LoVo (cell line): ENCODE measurements at regions not wholly inside any gene's neighbourhood (a gene's known extent, or its start where the extent isn't known, plus 50 kb on each side); places are given as distances from the start of the nearest gene placed in this dataset.

Experiments
- DNase-seq: peaks from one replicate; pipeline ENCODE4 v3.0.0-alpha.2; 2016; ENCODE audit warnings: low spot score

DNA sequence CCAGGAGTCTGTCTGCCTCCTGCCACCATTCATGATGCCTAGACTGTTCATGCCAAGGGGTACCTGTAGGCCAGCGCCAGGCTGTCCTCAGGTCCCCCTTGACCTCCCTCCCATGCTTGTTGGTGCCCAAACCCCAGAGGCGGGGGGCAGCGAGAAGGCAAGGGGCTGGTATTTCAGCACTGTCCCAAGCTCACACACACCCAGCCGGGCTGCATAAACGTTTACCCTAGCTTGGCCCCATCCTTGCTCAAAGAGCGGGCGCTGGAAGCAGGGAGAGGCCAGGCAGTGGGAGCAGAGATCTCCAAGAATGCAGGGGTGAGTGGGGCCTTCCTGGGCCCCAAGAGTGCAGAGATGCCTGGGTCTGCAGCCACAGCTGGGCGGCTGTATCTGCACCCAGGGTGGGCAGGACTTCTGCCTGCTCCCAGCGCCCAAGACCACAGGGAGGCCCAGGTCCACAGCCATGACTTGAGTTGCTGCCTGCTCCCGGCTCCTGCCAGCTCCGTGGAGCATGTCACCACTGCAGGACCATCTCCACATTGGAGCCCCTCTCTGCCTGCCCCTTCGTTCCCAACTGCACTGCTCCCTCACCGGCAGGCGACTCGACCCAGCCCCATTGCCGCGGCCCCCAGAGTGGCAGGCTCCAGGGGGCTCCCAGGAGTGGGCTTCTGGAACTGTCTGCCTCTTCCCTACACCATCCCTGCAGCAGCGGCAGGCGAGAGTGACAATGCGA, 616.6 kb downstream of the METTL4 start:
- no peak for DNase-seq

DNA sequence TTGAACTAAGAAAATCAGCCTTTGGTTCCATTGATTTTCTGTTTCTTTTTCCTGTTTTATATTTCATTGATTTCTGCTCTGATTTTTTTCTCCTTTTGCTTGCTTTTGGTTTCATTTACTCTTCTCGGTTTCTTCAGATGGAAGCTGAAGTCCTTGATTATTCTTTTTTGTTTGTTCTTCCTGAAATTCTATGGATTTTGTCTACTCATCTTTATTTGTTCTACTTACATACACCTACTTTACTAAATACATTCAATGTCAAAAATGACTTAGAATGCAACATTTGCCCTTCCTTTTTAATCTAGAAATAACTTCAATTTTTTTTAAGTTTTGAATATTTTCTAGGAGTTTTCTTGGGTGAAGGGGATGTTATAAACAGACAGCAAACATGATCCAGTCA, 612.5 kb downstream of the METTL4 start:
- no peak for DNase-seq

DNA sequence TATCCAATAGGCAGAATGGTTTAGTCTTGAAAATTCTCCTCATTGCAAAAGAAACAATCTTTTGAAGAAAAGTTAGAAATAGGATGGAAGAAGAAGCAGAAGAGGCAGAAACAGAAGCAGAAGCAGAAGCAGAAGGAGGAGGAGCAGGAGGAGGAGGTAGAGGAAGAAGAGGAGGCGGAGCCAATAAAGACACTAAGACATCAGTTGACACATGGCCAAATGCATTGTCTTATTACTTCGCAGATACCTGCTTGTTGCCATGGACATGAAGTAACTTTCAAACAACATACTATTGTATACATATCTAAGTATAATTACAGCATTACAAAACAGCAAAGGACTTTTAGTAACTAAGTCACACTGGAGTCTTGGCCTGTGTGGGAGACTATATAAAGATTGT, 606.3 kb downstream of the METTL4 start:
- no peak for DNase-seq

DNA sequence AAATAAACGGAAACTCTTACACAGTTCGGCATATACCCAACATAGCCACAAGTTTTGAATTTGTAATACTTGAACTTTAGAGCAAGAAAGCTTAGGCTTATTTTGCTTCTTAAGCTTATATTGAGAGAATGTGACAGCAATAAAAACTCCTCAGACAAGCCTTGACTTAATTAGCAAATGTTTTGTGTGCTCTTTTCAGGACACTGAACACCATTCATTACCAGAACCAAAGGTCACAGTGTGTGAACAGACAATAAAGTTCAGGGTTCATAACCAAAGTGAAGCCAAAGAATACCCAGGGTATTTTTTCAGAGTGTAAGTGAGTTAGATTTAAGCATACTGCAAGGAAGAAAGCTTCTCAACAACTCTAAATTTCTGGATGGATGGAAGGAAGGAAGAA, 605.8 kb downstream of the METTL4 start:
- DNase-seq: no peak

DNA sequence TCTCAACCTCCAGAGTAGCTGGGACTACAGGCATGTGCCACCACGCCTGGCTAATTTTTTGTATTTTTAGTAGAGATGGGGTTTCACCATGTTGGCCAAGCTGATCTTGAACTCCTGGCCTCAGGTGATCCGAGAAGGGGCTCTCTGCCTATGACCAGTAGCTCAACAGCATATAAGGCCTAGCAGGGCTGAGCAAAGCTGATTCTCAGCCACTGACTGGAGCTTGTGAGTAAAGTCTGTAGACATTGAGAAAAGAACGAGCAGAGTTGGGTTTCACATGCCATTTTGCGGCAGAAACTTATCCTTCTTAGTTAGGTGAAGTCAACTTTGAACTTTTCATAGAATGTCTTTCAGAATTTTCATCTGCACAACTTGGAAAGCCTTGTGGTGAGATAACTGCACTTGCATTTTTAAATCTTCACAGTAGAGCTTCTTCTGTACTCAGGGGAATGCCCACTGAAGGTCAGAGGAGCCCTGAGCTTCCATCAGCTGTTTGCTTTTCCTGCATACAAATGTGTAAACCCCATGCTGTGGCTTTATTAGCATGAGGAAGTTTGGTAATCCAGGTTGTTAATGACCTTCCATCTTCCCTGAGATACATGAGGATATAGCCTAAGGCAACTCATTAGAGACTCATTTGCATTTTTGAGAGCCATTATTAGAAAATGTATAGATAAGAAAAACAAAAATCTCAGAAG, 602.4 kb downstream of the METTL4 start:
- no peak for DNase-seq

DNA sequence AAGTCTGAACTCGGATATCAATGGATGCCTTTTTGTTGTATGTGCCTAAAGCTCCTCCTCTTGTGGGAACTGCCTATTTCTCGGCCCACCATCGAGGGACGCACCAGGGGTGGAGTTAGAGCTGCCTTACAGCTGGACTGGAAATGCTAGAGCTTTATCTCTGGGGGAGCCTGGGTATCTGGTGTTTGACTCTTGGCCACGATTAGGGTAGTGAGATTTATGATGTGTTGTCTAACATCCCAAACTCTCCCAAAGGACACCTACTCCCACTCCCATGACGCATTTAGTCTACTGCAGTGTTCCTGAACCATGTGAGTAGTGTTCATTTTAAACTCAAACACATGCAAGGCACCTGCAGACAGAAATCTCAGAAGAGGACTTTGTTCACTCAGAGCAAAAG, 594.8 kb downstream of the METTL4 start:
- DNase-seq: no peak

DNA sequence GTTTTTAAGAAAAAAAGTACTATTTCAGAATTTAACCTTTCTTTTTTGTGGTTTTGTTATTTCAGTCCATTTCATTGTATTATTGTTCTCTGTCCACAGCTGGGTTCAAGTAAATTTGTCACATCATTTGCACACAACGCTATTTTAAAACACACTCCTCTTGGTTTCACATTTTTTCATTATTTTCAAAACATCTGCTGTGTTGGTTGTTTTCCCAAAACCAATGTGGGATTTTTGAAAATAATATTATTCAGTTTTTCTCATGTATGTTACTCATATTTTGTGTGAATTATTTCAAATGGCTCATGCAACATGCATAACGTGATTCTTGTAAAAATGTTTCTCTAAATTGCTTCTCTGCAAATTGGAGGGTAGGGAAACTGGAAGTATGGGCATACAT, 589.2 kb downstream of the METTL4 start:
- no peak for DNase-seq

DNA sequence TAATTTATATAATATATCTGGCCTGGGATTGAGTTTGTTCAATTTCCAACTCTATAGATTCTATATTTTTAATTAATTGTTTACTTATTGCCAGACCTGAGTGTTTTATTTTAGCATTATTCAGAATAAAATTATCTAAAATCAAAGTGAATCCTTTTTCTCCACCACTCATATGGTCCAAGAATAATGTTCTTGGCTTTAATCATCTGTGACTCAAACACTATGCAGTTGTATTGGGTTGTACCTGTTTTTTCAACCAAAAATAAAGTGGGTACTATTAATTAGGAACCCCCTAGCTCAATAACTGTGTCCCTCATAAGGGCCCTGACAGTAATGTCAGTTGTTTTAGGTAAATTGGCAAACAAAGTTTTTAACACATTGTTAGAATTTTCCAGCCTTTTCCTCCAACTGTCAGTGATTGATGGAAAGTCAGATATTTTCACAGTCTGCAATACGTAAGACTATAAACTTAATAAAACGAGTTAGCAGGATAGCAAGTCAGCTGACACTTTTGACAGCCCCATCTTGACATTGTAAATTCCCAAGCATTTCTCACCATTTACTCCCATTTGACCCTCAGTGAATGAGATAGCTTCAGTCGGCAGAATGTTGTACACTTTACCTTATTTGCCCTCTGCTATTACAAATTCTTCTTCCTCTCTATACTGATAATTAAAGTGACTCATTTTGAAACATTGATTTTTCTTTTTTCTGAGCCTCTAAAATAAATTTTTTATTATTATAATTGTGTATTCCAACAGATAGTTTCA, 587.4 kb downstream of the METTL4 start:
- DNase-seq: no peak

DNA sequence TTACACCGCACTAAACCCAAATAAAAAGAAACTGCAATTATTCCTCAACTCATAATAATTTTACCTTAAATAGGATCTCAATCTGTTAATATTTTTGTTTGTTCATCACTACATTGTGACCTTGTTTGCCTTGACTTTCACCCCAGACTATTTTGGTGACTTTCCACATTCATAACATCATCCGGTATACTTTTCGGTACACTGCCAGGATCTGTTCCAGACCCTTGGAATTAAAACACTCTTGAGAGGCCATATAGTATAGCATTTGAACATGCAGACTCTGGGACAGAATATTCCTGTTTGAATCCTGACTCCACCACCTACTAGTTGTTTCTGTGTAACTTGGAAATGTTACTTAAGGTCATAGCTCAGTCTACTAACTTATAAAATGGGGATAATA, 577.4 kb downstream of the METTL4 start:
- DNase-seq: no peak

DNA sequence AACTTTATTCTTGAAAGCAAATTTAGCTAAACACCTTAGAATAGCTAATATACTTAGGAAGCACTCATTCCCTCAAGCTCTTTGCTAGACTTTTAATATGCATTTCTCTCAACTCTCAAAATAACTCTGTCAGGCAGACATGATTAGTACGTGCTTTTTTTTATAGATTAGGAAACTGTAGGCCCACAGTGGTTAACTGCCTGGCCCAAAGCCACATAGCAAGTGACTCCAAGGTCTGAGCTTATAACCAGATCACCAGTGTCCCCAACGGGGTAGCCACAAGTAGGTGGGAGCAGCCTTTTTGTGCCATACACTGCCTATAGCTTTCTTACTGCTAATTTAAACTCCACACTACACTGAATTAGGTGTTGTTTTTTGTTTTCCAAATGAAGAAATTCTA, 576.8 kb downstream of the METTL4 start:
- DNase-seq: no peak

DNA sequence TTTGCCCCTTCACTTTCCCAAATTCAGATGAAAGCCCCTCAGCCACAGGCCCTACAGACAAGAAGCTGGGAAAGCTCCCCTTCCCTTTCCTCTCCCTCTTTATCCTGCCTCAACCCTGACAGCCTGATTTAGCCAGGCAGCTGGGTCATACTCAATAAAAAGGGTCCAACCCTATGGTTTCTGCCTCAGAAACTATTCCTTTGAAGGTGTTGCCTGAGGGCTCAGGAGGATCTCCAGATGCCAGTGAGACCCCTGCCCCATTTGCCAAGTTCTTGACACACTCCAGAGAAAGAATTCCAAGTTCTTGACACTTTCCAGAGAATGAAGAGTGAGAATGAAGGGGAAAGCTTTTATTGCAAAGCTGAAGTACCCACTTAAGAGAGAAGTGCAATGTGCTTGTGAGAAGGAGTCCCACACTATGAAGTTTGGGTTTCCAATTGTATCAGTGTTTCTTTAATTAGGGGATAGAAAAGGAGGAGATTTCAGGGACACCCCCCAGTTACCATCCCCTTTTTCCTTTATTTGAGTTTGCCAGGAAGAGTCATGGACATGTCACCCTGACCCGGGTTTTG, 576.2 kb downstream of the METTL4 start:
- DNase-seq: no peak

DNA sequence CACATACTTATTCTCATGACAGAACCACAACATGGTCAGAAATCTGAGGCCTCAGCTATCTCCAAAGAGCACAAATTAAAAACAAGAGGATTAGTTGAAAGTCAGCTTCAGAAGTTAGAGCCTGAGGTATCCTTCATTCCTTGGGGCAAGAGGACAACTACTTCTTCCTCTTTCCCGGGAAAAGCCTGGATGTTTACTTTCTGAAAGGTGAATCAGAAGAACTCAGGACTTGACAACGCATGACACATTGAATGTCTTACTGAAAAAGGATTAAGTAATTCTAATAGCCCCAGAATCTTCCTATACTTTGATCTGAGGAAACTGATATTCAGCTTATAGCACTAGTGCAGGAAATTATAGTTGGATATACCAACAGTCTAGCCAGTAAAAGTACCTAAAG, 573.2 kb downstream of the METTL4 start:
- DNase-seq: no peak

DNA sequence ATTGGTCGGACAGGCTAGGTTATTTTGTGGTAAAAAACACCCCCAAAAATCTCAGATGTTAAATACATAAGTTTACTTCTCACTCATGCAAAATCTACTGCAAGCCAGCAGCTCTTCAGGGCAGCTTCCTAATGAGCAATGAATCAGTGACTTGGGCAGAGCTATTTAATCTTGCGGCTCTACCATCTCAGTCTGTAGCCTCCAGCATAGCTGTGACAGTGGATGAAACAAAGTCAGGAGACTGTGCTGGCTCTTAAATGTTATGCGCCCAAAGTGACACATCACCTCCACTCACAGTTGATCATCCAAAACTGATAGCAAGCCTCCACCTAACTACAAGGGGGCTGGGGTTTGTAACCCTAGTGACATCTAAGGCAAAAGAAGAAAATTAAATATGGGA, 571.9 kb downstream of the METTL4 start:
- no peak for DNase-seq

DNA sequence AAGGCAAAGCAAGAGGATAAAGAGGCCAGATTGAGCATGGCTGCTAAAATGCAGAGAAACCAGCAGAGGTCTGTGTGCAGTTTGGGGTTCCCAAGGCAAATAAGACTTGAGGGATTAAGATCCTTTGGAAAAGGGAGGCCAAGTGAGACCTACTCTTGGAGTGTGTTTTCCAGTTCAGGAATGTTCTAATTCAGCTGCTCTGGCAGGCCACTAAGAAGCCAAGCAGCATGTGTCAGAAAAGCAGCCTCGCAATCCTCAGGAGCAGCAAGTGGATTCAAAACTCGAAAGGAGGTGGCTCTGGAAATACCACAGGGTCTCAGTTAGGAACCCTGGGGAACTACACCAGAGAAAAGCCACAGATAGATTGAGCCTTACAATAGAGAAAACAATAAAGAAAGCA, 569.2 kb downstream of the METTL4 start:
- DNase-seq: no peak

DNA sequence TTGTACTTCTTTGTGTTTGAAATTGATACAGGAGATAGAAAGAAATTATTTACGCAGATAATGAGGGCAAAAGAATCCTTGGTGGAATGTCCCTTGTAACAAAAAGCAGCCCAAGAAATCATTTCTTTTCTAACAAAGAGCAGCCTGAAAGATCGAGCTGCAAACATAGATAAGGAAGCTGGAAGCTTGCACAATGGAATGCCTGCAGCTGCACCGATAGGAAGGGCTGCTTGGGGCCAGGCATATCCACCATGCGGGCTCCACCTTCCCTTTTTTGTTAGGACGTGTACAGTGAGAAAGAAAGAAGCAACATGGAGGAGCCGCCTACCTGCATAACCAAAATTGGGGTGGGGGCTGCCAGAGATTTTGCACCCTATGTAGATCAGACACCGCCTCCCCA, 568.7 kb downstream of the METTL4 start:
- DNase-seq: no peak

DNA sequence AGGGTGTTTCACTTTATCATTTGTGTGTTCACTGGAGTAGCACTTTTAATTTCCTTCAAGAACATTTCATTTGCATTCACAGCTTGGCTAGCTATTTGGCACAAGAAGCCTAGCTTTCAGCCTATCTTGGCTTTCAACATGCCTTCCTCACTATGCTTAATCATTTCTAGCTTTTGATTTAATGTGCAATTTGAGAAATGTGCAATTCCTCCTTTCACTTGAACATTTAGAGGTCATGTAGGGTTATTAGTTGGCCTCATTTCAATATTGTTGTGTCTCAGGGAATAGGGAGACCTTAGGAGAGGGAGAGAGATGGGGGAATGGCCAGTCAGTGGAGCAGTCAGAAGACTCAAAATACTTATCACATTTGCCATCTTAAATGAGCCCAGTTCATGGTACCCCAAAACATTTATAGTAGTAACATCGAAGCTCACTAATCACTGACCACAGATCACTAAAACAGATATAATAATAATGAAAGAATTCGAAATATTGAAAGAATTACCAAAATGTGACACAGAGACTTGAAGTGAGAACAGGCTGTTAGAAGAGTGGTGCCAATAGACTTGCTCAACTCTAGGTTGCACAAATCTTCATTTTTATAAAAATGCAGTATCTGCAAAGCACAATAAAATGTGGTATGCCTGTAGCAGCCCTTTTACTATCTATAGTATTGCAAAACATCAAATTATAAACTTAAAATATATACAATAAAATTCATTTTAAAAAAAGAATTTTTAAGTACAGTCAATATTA, 561.2 kb downstream of the METTL4 start:
- no peak for DNase-seq

DNA sequence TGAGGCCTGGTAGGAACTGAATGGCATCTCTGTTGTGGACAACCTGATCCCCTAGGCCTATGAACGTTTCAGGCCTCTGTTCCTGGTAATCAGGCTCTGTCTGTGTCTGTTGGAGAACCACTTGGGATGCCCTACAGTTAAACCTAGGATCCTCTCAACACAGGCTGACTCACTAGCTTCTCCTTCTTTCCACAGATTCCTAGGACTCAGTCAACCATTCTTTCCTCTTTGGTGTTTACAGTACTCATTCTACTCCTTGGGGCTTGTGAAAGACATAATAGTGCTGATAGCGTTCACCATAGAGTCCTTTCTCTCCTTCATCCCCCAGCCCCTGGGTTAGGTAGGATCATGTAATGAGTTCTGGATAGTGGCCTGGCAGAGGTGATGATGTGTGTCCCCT, 544.3 kb downstream of the METTL4 start:
- no peak for DNase-seq

DNA sequence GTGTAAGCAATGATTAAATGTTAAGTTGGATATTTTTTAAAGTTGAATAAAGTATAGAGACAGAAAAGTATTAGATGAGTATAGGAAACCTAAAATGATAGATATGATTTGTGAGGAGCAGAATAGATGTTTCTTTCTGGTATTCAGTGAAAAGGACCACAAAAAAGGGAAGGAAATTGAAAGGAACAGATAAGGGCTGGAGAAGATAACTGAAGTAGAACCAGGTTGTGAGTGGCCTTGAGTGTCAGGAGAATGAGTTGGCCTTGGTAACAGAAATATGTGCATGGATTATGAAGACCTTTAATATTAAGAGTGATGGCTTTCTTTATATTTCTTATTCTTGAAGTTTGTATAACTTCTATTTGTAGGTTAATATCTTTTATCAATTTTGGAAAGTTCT, 543.5 kb downstream of the METTL4 start:
- DNase-seq: no peak

DNA sequence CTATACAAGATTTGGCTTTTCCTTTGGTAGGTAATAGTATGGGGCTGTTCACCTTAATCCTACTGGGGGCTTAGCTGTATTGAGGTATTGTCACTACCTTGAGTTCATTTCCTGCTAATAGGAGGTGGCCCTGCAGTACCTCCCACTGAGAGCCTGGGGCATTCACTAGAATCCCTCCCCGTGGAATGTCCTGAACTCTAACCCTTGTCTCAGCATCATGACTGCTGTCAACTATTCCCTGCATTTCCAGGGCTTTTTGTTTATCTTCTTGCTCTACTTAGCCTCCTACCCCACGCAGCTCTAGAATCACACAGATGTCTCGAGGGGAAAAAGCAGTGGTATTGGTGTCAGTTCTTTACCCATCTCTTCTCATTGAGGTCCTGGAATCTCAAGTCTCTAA, 542.3 kb downstream of the METTL4 start:
- DNase-seq: no peak

DNA sequence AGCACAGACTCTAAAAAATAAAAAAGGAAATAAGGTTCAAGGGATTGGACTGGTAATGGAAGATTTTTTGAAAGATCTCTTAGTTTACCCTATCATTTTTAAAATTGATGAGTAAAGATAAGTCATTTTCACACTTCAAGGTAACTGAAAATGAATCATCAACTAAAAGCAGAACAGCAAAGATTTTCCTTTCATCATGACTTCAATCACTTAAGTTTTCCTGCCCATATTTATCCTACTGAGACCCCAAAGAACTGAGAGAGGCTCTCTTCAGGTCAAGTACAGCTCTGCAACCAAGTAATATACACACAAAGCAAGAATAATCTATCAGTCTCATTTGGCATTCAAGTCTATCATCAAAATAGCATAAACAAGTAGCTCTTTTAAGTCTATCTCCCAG, 540.7 kb downstream of the METTL4 start:
- no peak for DNase-seq

DNA sequence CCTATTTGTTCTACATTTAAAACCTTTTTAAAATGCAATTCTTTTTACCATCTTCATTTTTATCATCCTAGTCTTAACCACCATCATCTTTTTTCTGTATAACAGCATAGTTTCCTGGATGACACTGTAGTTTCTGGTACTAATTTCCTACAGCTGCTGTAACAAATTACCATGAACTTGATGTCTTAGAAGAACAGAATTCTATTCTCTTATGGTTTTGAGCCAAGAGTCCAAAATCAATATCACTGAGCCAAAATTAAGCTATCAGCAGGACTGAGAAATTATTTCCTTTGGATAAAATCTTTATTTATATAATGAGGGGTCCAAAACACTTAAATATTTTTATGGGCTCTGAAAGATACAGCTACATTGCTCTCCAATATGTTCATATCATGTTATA, 539.3 kb downstream of the METTL4 start:
- no peak for DNase-seq

DNA sequence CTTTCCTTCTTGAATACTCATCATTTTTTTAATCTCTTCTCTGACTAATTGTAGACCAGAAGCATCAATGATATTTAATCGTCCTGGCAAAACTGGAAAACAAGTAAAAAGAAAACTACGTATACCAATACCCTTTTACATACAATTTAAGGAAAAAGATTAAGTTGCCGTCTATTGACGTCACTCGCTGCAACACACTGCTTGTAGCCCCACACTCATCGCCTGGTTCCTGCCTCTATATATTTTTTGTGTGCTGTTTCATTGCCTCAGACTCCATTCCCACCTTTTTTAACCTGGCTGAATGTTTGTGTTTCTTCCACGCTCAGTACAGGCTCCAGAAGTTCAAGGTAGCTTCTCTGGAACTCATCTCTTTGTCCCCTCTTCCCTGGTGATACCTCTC, 536.2 kb downstream of the METTL4 start:
- DNase-seq: no peak
